GM11168 (cell line): ENCODE measurements at regions not wholly inside any gene's neighbourhood (a gene's known extent, or its start where the extent isn't known, plus 50 kb on each side); places are given as distances from the start of the nearest gene placed in this dataset.

Source experiments
- in situ Hi-C: fragments of 300-500 bp; cut with MboI; formaldehyde crosslinking; loops from one replicate; pipeline ENCODE4 v1.12.0; 2022; ENCODE audit warnings: low sequenced_read_pairs; ENCODE audit not compliant: unreplicated experiment

DNA sequence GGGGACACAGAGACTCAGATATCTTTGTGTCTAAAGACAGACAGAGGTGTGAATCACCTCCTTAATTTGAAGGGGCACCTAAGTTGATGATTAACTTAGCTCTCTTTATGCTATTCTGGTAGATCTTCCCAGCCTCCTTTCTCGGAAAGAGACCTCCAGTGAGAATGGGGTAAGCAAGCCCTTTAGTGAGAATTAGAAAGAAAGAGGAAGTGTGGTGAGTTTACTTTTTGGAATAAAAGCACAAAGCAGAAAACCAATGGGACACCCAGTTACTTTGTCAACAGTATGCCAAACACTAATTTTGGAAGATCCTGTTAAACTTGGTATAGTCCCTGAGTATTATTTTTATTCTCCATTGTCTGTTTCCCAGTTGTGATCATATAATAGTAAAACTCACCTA, 302.8 kb upstream of the RASA1 start:
- in situ Hi-C loops, result no loop called here

DNA sequence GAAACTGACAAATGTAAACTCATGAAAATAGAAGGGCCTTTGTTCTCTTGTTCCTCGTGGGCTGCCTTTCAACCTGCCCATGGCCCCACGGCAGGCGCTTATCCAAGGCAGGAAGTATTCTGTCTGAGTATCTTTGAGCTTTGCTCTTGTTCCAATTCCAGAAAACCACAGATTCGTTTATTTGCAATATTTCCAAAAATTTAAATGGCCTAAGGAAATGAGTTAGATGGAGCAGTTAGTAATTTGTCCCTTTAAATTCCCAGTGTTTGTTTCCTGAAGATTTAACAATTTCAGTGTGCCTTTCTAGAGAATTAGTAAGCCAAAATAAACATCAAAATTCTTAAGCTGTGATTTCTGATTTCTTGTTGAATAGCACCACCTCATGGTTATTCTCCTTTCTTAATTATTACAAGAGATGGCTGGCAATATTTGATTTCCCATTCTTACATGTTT, 299.4 kb upstream of the RASA1 start:
- in situ Hi-C loops, result no loop called here

DNA sequence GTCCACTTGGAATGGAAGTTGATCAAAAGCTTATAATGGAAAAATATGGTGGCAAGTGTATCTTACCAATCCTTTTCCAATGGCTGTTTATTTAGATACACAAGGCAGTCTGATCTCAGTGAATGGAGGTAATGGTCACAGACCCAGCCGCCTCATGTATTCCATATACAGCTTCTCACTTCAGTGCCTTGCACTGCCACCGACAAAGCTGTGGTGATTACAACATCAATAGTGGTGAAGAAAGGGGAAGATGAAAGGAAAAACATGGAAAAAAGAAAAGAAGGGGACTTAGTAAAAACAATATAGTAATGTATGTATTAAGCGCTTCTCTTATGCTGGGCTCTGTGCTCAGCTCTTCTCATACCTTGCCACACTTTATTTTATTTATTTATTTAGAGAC, 297.3 kb upstream of the RASA1 start:
- in situ Hi-C loops, result no loop called here

DNA sequence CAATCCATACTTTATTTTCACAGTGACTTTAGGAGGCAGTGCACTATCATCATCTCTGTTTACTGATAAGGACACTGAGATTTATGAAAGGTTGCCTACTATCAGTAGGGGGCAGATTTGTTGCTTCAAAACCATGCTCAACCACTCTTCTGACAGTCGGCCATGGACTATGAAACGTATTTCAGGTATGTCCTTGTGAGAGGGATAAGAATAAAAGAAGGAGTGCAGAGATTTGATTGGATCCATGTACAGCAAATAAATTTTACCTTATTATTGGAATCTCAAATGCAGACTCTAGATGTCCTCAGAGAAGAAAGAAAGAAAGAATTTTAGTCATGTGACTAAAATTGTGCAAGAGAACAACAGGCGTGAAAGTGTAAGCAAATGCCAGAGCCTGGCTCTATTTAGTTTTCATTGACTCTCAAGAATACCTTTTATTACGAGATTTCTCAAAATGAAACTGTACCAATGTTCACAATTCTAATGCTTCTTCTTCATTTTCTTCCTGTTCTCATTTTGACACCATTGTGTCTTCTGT, 296.6 kb upstream of the RASA1 start:
- in situ Hi-C loops, result no loop called here

DNA sequence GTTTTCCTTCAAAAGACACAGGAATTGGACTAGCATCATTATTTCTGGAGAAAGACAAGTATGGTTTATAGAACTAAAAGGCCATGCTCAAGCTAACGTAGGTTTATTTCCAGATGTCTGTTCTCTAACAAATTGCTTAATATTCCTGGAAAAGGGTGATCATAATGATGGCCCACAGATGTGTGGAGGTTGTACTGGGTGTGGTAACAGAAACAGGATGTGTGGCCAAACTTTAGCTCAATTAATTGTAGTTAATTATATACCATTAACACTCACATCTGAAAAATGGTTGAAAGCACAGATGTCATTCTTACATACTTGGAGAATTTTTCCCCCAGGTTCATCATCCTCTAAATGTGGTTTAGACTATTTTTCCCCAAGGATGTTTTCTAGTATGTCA, 292.7 kb upstream of the RASA1 start:
- in situ Hi-C loops, result no loop called here

DNA sequence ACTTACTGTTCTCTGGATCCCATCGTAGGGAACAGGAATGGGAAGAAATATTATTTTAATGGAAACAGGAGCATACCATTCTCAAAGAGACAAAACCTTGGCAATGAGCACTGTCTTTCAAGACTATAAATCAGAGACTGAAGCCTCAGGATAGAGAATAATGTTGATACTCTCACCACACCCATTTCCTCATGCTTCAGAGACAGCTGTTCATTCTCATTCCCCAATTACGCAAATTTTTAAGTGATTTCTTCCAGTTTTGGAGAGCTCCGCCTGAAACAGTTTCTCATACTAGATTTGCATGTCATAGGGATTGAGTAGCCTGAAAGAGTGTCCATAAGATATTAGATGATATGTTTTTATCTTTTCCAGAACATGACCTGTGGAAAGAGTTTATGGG, 290.5 kb upstream of the RASA1 start:
- in situ Hi-C loops, result no loop called here

DNA sequence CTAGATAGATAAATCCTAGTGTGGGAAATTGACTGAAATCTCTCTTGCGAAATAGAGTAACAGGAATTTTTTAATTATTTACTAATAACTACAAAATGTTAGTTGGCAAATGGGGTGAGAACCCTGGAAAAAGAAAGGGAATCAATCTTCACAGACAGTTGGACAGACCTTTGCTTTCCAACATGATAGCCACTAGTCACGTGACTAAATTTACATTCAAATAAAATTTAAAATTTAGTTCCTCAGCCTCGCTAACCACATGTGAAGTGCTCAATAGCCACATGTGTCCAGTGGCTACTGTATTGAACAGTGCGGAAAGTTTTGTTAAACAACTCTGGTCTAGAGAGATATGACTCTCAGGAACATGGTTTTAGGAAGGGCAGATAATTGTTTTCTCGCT, 289.9 kb upstream of the RASA1 start:
- in situ Hi-C loops, result no loop called here

DNA sequence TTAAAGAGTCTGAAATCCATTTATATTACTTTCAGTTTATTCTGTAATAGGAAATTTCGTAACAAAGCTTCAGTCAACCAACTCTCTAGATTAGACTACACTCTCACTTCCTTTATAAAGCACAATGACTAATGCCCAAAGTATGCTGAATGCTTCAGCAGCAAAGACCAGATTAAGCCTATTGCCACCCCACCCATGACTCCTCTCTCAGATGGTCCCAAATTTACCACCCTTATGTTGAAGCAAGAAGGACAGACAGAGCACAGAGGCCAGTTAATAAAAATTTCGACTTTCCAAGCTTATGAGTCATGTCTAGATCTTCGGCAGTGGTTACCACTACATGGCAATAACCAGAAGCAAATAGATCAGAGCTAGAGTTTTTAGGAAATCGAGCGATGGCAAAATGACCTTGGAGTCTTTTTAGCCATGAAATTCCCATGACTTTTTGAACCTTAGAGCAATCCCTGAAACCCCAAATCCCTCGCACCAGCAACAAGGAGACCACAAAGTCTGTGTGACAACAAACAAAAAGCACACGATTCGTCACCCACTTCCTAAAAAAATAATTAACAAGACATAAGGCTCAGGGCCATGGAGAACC, 287.8 kb upstream of the RASA1 start:
- in situ Hi-C loops, result no loop called here

DNA sequence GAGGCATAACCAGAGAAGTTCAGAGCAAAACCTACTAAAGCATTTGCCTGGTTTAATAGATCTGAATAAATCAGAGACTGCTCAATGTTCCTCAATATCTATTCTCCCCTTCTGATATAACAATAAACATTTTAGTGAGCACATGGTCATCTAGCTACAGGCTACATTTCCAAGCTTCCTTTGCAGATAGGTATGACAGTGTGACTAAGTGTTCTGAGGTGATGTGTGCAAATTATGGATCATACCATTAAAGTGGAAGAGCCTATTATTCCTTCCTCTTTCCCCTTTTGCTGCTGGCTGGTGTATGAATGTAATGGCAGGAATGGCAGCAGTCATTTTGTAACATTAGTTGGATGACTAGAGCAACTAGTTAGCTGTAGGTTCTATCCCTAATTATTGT, 285.8 kb upstream of the RASA1 start:
- in situ Hi-C loops, result no loop called here

DNA sequence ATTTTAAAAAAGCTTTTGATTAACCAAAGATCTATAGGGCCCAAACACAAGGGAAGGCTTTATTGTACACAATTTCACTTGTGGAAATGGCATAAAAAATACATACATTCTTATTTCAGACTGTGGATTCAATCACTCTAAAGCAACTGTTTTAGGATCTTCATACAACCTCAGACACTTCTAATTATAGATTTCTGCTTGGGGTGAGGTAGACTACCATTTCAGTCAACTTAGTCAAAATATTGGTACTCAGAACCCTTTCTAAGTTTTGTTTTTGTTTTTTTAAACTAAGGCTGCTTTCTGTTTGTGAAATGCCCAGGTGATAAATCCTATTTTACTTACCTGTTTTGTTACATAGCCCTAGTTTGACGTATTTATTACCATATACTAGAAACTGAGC, 284.5 kb upstream of the RASA1 start:
- in situ Hi-C loops, result no loop called here

DNA sequence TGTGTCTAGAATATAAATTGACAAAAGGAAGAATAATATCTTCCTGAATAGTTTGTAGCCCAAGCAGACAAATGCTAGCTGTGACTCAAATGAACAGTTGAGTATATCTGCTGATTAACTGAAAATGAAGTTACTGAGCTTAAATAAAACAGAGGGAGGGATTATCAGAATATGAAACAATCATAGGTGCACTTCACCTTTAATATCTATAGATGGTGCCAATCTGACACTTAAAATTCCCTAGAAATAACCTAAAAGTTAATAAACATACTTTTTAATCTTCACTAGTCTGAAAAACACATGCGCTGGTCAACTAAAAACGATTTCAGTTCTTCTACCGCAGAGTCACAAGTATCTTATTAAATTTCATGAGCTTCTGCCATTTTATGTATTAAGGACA, 280.8 kb upstream of the RASA1 start:
- in situ Hi-C loops, result no loop called here

DNA sequence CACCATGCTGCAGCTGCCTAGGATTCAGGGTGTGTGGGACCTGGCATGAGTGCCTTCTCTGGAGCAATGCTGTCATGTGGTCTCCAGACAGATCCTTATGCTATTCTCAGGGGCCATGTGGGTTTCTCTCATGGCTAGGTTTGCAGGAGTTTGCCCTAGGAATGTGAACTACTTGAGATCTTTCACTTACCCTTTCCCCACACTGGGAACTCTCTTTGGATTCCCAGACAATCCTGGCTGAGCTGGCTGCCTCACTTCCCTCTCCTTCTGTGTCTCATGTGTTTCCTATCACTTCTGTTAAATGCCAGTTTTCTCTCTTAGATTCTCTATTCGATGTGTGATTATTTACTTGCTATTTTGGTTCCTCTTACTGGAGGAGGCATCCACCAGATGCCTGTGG, 270.2 kb upstream of the RASA1 start:
- in situ Hi-C loops, result no loop called here

DNA sequence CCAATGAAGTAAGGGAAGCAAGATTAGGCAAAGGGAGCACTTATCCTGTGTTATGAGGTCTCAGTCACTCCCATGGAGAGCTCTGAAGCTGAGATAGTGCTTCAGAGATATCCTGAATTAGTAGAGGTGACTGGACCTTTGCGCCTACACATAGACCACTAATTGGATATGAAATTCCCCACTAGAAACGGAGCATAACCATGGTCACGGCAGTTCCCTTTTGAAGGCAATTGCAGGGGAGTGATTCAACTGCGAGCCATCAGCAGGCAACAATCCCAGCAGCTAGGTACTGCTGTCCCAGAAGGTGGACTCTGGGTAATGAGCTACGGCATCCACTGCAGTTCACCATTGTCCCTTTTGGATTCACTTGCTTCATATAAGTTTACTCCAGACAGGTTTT, 267.7 kb upstream of the RASA1 start:
- in situ Hi-C loops, result no loop called here

DNA sequence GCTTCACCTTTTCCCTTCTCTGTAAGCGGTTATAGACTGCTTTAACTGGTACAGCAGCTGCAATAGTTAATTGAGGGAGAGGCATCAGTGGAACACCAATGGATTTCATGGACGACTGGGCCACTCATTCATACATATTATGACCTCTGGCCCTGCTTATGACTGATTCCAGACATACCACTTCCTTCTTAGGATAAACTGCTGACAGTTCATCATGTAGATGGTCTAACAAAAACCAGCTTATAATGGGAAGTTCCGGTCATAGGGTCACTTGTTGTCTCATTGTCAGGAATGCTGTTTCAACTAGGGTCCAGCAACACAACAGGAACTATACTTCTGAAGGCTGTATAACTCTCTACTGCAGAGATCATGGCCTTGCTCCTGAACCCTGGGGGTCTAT, 265.2 kb upstream of the RASA1 start:
- in situ Hi-C loops, result no loop called here

DNA sequence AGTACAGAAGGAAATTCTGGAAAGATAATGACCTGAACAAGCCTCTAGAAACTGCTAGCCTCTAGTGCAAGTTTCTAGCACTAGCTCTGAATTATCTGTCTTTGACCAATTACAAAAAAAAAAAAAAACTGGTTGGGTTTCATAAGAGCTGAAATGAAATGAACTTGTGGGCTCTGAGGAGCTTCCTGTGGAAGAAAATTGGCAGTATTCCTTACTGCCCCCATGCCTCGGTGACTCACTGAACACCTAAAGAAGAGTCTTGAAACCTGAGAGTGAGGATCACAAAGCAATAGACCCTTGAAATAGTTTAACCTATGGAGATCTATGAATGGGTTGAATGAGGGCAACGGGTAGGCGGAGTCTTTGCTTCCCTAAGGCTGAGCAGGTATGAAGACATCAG, 263.6 kb upstream of the RASA1 start:
- in situ Hi-C loops, result no loop called here

DNA sequence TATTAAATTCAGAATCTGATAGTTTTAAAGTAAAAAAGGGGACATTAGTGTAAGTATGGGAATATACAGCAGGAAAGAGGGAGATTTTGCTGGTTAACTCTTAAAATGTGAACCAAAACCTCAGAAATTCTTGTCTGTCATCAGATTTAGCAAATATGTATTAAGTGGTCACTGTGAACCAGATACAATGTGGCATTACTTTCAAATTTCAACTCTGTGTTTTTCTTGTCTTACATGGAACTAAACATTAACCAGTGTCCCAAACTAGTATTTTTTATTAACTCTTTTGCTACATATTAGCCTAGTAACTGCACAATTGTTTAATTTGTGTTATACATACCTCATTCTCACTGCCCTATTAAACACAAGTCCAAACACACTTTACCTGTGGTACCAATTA, 259.9 kb upstream of the RASA1 start:
- in situ Hi-C loops, result no loop called here

DNA sequence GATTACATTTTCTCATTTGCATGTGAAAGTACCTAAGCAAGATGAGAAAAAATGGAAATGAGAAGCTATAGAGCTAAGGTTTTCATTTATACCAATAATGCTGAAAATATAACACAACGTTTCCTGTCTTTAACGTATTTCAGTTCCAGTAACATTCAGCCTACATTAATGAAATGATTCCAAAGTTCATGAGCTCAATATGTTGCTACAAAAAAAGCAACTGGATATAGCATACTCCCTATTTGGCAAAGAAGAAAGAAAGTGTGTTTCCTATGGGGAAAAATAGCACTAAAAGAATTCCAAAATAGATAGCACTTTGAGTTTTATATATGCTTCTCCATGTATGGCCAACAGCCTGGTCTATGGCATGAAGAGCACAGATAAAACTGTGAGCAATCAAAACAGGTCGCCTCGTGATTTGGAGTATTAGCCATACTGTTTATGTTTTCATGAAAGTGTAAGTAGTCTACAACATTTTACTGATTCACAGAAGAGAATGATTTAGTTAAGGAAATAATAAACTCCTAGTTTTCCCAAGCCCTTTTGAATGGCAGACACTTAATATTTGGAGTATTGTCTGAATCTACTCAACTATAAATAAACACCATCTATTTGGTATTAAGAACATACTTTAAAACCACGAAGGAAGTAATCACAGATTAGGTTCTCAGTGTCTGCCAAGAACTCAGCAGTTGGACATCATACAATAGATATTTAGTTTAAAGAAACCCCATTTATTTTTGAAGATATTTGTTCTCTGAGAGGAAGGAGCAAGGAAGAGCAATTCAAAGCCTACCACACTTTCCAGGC, 258.7 kb upstream of the RASA1 start:
- in situ Hi-C loops, result no loop called here

DNA sequence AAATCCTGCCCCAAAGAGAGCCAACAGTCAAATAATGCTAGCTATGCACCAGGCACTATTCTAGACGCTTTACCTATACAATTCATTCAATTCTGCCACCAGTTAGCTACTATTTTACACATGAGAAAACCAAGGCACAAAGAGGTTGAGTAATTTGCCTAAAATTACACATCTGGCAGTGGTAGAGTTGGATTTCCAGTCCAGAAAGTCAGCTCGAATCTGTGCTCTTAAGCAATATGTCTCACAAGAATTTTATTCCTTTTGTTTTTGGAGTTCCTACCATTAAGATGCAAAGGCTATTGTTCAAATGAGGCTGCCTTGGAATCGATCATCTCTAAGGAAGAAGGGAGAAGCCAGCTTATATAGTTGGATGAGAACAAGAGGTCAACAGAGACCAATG, 256.9 kb upstream of the RASA1 start:
- in situ Hi-C loops, result loop anchor here (10.0 kb wide), 1 partner anchor 126 kb away; no protein-coding TSS in a partner anchor

DNA sequence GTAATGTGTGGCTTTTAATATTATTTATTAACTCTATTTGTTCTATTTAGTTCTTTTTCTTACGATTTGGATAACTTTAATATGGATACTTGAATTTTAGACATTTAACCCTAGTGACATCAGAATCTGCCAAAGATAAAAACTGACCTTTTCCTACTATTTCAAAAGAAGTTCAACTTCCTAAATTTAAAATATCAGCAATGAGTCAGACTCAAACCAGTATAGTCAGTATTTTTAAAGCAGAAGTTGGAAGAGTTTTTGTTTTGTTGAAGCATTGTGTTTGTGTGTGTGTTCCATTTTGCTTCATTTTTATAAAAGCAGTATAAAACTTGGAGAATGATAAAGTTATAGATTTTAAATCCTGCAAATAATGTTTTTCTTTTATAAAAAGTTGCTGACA, 251.8 kb upstream of the RASA1 start:
- in situ Hi-C loops, result loop anchor here (10.0 kb wide), 1 partner anchor 131 kb away; no protein-coding TSS in a partner anchor

DNA sequence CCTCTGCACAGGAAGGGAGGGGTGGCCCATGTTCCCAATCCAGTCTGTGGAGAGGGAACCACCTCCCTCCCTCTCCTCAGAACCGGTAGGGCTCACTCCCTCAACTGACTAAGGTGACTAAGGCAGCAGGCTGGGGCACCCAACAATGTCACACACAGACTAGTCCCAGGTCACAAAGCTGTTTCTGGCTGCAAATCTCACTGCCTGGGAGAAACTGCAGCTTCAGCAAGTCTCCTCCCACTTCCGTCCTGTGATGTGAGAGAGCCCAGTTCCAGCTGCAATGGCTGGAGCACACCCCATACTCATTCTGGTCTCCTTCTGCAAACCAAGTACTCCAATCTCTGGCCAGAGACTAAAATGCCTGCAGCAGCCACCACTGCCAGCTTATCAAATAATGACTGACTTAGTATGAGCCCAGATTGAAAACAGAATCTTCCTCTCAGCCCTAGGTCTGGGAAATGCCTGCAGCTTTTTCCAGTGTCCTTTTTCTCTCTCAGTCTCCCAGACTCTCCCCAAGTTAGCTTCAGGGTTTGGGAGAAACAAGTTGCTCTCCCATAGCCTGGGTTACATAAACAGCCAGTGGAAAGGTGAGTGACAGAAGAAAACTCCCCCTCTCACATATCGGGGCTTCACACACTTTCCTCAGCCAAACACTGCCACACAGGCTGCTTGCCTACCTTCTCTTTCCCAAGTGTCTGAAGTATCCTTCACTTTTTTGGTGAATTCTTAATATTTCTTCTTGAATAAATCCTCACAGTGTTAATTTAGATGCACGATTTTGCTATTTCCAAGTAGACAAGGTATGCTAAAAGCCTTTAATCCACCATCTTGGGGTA, 247.4 kb upstream of the RASA1 start:
- in situ Hi-C loops, result no loop called here

DNA sequence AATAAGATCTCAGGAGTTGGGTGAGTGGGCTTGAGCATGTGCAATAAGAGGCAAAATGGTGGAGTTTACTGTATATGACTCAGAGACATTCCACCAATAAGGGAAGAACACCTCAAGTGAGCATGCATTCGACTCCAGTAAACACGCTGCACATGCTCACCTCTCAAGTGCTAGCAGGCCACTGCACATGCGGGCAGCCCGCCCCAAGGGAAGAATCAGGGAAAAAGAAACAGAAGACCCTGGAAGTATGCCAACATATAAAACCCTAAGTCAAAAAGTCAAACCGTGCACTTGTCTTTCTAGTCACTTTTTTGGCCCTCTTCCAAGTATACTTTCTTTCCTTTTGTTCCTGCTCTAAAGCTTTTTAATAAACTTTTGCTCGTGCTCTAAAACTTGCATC, 245.3 kb upstream of the RASA1 start:
- in situ Hi-C loops, result no loop called here
